SK-N-SH treated with all-trans-retinoic acid at 6 μM for 48 hours (cell line): ENCODE measurements at regions not wholly inside any gene's neighbourhood (a gene's known extent, or its start where the extent isn't known, plus 50 kb on each side); places are given as distances from the start of the nearest gene placed in this dataset.

Experiments
- ATAC-seq: fragments of 200-7000 bp; cut with Tn5 transposase; 3 replicates; pipeline ENCODE4 v1.9.1; 2020; ENCODE audit warnings: mild to moderate bottlenecking, moderate library complexity
- ARNTL ChIP-seq: fragments of 450-650 bp; formaldehyde crosslinking; IDR thresholded peaks from 2 replicates; pipeline ENCODE4 v1.5.0; 2020; ENCODE audit warnings: low read depth, mild to moderate bottlenecking, moderate library complexity, borderline replicate concordance
- BACH2 ChIP-seq: fragments of 250-450 bp; sonication (Bioruptor Pico); IDR thresholded peaks from 2 replicates; pipeline ENCODE4 v1.9.0; 2021; ENCODE audit warnings: mild to moderate bottlenecking, borderline replicate concordance
- CSDC2 ChIP-seq: fragments of 250-450 bp; sonication (Bioruptor Pico); IDR thresholded peaks from 2 replicates; pipeline ENCODE4 v1.5.0; 2020; ENCODE audit warnings: mild to moderate bottlenecking, moderate library complexity
- ESRRG ChIP-seq: fragments of 250-450 bp; sonication (Bioruptor Pico); IDR thresholded peaks from 2 replicates; pipeline ENCODE4 v1.6.1; 2021; ENCODE audit warnings: mild to moderate bottlenecking
- GLIS3 ChIP-seq: fragments of 250-450 bp; sonication (Bioruptor Pico); IDR thresholded peaks from 2 replicates; pipeline ENCODE4 v1.5.0; 2020; ENCODE audit warnings: mild to moderate bottlenecking, moderate library complexity
- ISL1 ChIP-seq: fragments of 250-450 bp; sonication (Bioruptor Pico); IDR thresholded peaks from 2 replicates; pipeline ENCODE4 v2.1.2; 2022; ENCODE audit warnings: mild to moderate bottlenecking, moderate library complexity
- OSR1 ChIP-seq: fragments of 250-450 bp; sonication (Bioruptor Pico); IDR thresholded peaks from 2 replicates; pipeline ENCODE4 v1.8.0; 2022; ENCODE audit warnings: moderate library complexity, mild to moderate bottlenecking, inconsistent platforms
- PPARA ChIP-seq: fragments of 250-450 bp; sonication (Bioruptor Pico); IDR thresholded peaks from 2 replicates; pipeline ENCODE4 v1.5.0; 2020; ENCODE audit warnings: mild to moderate bottlenecking, borderline replicate concordance
- RARB ChIP-seq: fragments of 250-450 bp; sonication (Bioruptor Pico); IDR thresholded peaks from 2 replicates; pipeline ENCODE4 v1.8.0; 2021; ENCODE audit warnings: mild to moderate bottlenecking, moderate library complexity
- SNAI2 ChIP-seq: fragments of 250-450 bp; sonication (Bioruptor Pico); IDR thresholded peaks from 2 replicates; pipeline ENCODE4 v1.5.0; 2020; ENCODE audit warnings: mild to moderate bottlenecking, moderate library complexity
- TCF4 ChIP-seq: fragments of 250-450 bp; sonication (Bioruptor Pico); IDR thresholded peaks from 2 replicates; pipeline ENCODE4 v1.8.0; 2021; ENCODE audit warnings: mild to moderate bottlenecking, moderate library complexity, borderline replicate concordance
- TOX ChIP-seq: fragments of 250-450 bp; sonication (Bioruptor Pico); IDR thresholded peaks from 2 replicates; pipeline ENCODE4 v1.8.0; 2021; ENCODE audit warnings: mild to moderate bottlenecking, moderate library complexity, borderline replicate concordance
- ZC3H10 ChIP-seq: fragments of 250-450 bp; sonication (Bioruptor Pico); IDR thresholded peaks from 2 replicates; pipeline ENCODE4 v1.5.1; 2021; ENCODE audit warnings: mild to moderate bottlenecking, moderate library complexity
- ZFP3 ChIP-seq: fragments of 250-450 bp; sonication (Bioruptor Pico); IDR thresholded peaks from 2 replicates; pipeline ENCODE4 v1.5.0; 2020; ENCODE audit warnings: mild to moderate bottlenecking, moderate library complexity
- ZNF565 ChIP-seq: fragments of 450-650 bp; formaldehyde crosslinking; conservative IDR thresholded peaks from 2 replicates; pipeline ENCODE4 v1.5.0; 2020; ENCODE audit warnings: low read depth, mild to moderate bottlenecking, moderate library complexity
- ZNF70 ChIP-seq: fragments of 450-650 bp; formaldehyde crosslinking; IDR thresholded peaks from 2 replicates; pipeline ENCODE4 v1.5.0; 2020; ENCODE audit warnings: mild to moderate bottlenecking, moderate library complexity
- ZNF8 ChIP-seq: fragments of 450-650 bp; formaldehyde crosslinking; IDR thresholded peaks from 2 replicates; pipeline ENCODE4 v1.5.0; 2020; ENCODE audit warnings: mild to moderate bottlenecking, moderate library complexity
- TF ChIP-seq, protein P1 (sequence below): fragments of 250-450 bp; sonication (Bioruptor Pico); IDR thresholded peaks from 2 replicates; pipeline ENCODE4 v1.5.1; 2021; ENCODE audit warnings: mild to moderate bottlenecking, moderate library complexity
- TF ChIP-seq, protein P2 (sequence below): fragments of 250-450 bp; sonication (Bioruptor Pico); IDR thresholded peaks from 2 replicates; pipeline ENCODE4 v1.8.0; 2021; ENCODE audit warnings: low read depth, mild to moderate bottlenecking, moderate library complexity, borderline replicate concordance
- TF ChIP-seq, protein P3 (sequence below): fragments of 250-450 bp; sonication (Bioruptor Pico); IDR thresholded peaks from 2 replicates; pipeline ENCODE4 v1.8.0; 2020; ENCODE audit warnings: mild to moderate bottlenecking, moderate library complexity, borderline replicate concordance
- TF ChIP-seq, protein P4 (sequence below): fragments of 250-450 bp; sonication (Bioruptor Pico); IDR thresholded peaks from 2 replicates; pipeline ENCODE4 v1.5.1; 2020; ENCODE audit warnings: low read depth, mild to moderate bottlenecking, moderate library complexity

DNA sequence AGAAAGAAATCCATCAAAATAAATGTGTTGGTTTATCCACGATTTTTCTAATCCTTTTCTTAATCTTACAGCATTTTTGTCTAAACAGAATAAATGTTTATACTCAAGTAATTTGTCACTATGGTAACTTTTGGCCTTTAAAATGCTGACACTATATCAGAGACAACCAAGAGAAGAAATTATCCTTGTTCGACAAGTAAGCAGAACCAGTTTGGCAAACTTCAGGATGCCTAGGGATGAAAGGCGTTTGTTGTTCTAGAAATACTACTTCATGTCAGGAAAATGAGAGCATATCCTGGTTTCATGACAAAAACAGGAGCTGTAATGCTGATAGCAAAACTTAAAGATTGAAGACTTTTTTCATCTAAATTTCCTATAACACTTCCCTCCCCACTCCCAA is 308.0 kb upstream of the ATP11B start:
- TF ChIP-seq RARB (CRISPR knock-in tag) = no peak
- no peak for TF ChIP-seq ARNTL
- no peak for TF ChIP-seq OSR1
- TF ChIP-seq CSDC2 = no peak
- TF ChIP-seq ZC3H10 (CRISPR knock-in tag) = no peak
- no peak for TF ChIP-seq ZFP3
- no peak for TF ChIP-seq ISL1 (CRISPR knock-in tag)
- no peak for TF ChIP-seq TCF4 (CRISPR knock-in tag)
- TF ChIP-seq, protein P1, sequence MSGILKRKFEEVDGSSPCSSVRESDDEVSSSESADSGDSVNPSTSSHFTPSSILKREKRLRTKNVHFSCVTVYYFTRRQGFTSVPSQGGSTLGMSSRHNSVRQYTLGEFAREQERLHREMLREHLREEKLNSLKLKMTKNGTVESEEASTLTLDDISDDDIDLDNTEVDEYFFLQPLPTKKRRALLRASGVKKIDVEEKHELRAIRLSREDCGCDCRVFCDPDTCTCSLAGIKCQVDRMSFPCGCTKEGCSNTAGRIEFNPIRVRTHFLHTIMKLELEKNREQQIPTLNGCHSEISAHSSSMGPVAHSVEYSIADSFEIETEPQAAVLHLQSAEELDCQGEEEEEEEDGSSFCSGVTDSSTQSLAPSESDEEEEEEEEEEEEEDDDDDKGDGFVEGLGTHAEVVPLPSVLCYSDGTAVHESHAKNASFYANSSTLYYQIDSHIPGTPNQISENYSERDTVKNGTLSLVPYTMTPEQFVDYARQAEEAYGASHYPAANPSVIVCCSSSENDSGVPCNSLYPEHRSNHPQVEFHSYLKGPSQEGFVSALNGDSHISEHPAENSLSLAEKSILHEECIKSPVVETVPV (CRISPR knock-in tag) = no peak
- TF ChIP-seq, protein P2, sequence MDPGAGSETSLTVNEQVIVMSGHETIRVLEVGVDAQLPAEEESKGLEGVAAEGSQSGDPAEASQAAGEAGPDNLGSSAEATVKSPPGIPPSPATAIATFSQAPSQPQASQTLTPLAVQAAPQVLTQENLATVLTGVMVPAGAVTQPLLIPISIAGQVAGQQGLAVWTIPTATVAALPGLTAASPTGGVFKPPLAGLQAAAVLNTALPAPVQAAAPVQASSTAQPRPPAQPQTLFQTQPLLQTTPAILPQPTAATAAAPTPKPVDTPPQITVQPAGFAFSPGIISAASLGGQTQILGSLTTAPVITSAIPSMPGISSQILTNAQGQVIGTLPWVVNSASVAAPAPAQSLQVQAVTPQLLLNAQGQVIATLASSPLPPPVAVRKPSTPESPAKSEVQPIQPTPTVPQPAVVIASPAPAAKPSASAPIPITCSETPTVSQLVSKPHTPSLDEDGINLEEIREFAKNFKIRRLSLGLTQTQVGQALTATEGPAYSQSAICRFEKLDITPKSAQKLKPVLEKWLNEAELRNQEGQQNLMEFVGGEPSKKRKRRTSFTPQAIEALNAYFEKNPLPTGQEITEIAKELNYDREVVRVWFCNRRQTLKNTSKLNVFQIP = no peak
- TF ChIP-seq ESRRG (CRISPR knock-in tag) = no peak
- TF ChIP-seq ZNF70 (CRISPR knock-in tag) = no peak
- no peak for TF ChIP-seq SNAI2
- no peak for ATAC-seq

DNA sequence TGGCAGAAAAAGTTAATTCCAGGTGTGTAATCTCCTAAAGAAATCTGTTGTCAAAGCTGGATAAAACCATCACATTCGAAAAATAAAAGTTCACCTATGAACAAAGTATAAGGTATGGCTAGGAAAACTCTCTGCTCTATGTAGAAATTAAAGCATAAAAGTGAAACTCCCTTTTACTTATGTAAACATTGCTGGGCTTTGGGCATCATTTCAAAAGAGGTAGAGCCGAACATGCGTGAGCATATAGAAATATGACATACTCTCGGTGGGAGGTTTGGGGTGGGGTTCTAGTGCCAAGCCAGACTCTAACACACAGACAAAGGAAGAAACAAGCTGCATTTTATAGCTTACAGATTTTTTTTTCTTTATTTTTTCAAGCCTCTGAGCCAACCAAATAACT is 306.8 kb upstream of the ATP11B start:
- ATAC-seq = no peak
- TF ChIP-seq ARNTL (no peak), GLIS3 (CRISPR knock-in tag) (no peak), ISL1 (CRISPR knock-in tag) (no peak), CSDC2 (no peak), ZNF8 (no peak), ZNF565 (CRISPR knock-in tag) (no peak), TOX (no peak), TCF4 (CRISPR knock-in tag) (no peak), PPARA (CRISPR knock-in tag) (no peak), ESRRG (CRISPR knock-in tag) (no peak)
- TF ChIP-seq, protein P3, sequence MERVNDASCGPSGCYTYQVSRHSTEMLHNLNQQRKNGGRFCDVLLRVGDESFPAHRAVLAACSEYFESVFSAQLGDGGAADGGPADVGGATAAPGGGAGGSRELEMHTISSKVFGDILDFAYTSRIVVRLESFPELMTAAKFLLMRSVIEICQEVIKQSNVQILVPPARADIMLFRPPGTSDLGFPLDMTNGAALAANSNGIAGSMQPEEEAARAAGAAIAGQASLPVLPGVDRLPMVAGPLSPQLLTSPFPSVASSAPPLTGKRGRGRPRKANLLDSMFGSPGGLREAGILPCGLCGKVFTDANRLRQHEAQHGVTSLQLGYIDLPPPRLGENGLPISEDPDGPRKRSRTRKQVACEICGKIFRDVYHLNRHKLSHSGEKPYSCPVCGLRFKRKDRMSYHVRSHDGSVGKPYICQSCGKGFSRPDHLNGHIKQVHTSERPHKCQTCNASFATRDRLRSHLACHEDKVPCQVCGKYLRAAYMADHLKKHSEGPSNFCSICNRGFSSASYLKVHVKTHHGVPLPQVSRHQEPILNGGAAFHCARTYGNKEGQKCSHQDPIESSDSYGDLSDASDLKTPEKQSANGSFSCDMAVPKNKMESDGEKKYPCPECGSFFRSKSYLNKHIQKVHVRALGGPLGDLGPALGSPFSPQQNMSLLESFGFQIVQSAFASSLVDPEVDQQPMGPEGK (CRISPR knock-in tag) = no peak

DNA sequence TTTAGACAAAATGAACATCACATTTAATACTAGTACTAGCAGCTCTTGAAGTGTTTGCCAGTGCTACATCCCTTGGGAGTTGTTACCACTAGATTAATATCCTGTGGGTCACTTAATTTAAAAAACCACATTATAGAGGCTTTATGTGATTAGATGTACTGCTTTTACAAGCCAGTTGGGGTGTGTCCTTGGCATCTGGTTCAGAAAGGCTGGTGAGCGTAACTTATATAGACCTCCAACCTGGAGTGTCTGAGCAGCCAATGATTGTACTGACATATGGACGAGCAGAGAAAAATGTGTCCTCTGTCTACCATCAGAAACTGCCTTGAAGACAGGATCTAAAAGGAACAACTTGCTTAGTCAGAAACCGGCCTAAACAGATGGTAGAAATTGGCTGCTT is 306.2 kb upstream of the ATP11B start:
- ATAC-seq = no peak
- TF ChIP-seq PPARA (CRISPR knock-in tag) (no peak), ESRRG (CRISPR knock-in tag) (no peak)

DNA sequence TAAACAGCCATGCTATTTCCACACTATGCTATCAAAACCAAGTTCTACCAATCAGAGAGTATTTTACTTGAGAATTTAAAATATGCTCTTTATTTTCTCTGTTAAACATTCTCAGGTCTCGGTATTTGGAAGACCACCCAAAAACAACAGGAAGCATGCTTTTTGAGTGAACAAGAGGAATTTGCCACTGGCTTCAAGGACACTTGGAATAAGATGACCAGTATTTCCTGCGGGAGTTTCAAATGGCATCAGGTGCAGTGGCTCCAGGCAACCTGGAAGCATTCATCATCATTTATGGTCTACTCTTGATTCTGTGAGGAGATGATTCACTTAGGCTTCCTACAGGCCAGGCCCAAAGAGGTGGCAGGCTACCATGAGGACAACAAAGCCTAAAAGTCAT is 305.7 kb upstream of the ATP11B start:
- TF ChIP-seq RARB (CRISPR knock-in tag) (no peak), BACH2 (CRISPR knock-in tag) (no peak), TOX (no peak), TCF4 (CRISPR knock-in tag) (no peak), SNAI2 (no peak)
- TF ChIP-seq, protein P4, sequence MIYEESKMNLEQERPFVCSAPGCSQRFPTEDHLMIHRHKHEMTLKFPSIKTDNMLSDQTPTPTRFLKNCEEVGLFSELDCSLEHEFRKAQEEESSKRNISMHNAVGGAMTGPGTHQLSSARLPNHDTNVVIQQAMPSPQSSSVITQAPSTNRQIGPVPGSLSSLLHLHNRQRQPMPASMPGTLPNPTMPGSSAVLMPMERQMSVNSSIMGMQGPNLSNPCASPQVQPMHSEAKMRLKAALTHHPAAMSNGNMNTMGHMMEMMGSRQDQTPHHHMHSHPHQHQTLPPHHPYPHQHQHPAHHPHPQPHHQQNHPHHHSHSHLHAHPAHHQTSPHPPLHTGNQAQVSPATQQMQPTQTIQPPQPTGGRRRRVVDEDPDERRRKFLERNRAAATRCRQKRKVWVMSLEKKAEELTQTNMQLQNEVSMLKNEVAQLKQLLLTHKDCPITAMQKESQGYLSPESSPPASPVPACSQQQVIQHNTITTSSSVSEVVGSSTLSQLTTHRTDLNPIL (CRISPR knock-in tag) = no peak
- no peak for ATAC-seq

DNA sequence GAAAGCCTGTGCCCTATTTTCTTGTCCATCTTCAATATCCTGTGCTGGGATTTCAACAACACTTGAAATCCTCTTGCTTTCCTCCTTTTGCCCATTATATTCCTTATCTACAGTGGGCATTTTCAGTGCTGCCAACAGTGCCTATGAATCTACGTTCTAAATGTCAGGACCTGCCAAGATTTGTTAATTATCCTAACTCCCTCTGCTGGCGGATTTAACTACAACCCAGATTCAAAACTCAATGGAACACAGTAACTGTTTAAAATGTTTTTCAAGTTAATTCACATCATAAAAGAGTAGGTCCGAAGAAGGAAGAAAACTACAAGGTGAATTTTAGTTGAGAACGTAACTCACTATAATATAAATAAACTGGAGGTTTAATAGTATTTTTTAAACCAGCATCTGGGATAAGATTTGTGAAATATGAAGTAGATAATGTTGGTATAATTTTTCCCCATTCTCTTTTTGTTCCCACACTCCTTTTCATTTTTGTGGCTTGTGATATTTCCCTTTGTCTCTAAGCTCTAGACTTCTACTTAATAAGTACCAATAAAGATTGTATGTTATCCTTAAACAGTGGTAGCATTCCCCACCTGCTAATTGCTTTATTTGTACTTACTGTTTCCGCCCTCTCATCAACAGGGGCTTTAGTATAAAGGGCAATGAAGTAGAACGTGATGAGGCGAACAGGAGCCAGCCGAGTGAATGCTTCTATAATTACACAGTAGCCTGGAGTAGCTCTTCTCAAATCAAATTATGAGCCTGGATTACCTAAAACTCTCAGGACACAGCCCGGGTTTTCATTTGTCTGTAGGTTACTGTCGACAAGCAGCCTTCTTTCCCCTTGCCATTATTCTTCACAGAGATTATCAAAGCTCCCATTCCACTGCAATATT is 302.5 kb upstream of the ATP11B start:
- peak; percentile 72; the same call in 2 of the 3 replicates for ATAC-seq
- TF ChIP-seq ESRRG (CRISPR knock-in tag) (no peak), ARNTL (no peak), RARB (CRISPR knock-in tag) (no peak), BACH2 (CRISPR knock-in tag) (no peak)
- TF ChIP-seq, protein P2 = no peak
- TF ChIP-seq, protein P3 (CRISPR knock-in tag) = no peak
